ENCODE measurements at regions not wholly inside any gene's neighbourhood (a gene's known extent, or its start where the extent isn't known, plus 50 kb on each side); places are given as distances from the start of the nearest gene placed in this dataset.

DNA sequence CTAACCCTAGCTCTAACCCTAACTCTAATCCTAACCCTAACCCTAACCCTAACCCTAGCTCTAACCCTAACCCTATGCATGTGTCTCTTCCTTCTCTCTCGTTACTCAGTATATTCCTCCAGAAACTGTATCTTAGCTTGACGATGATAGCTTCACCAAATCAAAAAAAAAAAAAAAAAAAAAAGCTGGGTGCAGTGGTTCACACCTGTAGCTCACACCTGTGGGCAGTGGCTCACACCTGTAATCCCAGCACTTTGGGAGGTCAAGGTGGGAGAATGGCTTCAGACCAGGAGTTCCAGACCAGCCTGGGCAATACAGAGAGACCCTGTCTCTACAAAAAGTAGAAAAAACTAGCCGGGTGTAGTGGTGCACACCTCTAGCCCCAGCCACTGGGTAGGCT is 414.0 kb downstream of the GATA3 start:
- no peaks in the 10 kb centered on the region for H3K9me3 ChIP-seq
- H3K36me3 ChIP-seq = no peaks in the 10 kb centered on the region
- no peak overlapping the region for H3K4me3 ChIP-seq
- H3K27me3 ChIP-seq = no peaks in the 10 kb centered on the region
- H3K4me1 ChIP-seq = no peaks in the 10 kb centered on the region
- H3K27ac ChIP-seq = no peak overlapping the region
- intact Hi-C loops (cut with DNase I; ENCODE audit: low total_unique reads) = no loop called here
- no peak for DNase-seq
- TF ChIP-seq, protein P1, sequence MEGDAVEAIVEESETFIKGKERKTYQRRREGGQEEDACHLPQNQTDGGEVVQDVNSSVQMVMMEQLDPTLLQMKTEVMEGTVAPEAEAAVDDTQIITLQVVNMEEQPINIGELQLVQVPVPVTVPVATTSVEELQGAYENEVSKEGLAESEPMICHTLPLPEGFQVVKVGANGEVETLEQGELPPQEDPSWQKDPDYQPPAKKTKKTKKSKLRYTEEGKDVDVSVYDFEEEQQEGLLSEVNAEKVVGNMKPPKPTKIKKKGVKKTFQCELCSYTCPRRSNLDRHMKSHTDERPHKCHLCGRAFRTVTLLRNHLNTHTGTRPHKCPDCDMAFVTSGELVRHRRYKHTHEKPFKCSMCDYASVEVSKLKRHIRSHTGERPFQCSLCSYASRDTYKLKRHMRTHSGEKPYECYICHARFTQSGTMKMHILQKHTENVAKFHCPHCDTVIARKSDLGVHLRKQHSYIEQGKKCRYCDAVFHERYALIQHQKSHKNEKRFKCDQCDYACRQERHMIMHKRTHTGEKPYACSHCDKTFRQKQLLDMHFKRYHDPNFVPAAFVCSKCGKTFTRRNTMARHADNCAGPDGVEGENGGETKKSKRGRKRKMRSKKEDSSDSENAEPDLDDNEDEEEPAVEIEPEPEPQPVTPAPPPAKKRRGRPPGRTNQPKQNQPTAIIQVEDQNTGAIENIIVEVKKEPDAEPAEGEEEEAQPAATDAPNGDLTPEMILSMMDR (IDR thresholded peaks at IDR 0.05) = no peak

GRCh38 chr10:8473205-8473604 is 418.7 kb downstream of the GATA3 start:
- no peaks in the 10 kb centered on the region for H3K36me3 ChIP-seq
- TF ChIP-seq, protein P1 (IDR thresholded peaks at IDR 0.05) = no peak
- peaks cover 0 to 5% (median 0%) of the 10 kb centered on the region in 3 donors for H3K9me3 ChIP-seq
- intact Hi-C loops (cut with DNase I; ENCODE audit: low total_unique reads) = no loop called here
- H3K27me3 ChIP-seq = no peaks in the 10 kb centered on the region
- no peak overlapping the region for H3K27ac ChIP-seq
- DNase-seq = no peak
- no peak overlapping the region for H3K4me3 ChIP-seq
- H3K4me1 ChIP-seq = no peaks in the 10 kb centered on the region

- intact Hi-C loops (cut with DNase I; ENCODE audit: low total_unique reads) = no loop called here
- Histone ChIP-seq H3K36me3 (no peaks in the 10 kb centered on the region), H3K27me3 (no peaks in the 10 kb centered on the region), H3K9me3 (peaks cover 0 to 5% (median 0%) of the 10 kb centered on the region in 3 donors), H3K4me1 (no peaks in the 10 kb centered on the region), H3K4me3 (no peak overlapping the region), H3K27ac (no peak overlapping the region)
- no peak for DNase-seq
- TF ChIP-seq, protein P1 (IDR thresholded peaks at IDR 0.05) = no peak
Observed at GRCh38 chr10:8477300-8477699, 422.8 kb downstream of the GATA3 start.

GRCh38 chr10:8481718-8482504 is 427.4 kb downstream of the GATA3 start:
- Histone ChIP-seq H3K9me3 (peaks cover 0 to 5% (median 0%) of the 10 kb centered on the region in 3 donors), H3K27me3 (no peaks in the 10 kb centered on the region), H3K27ac (no peak overlapping the region), H3K36me3 (no peaks in the 10 kb centered on the region), H3K4me1 (no peaks in the 10 kb centered on the region), H3K4me3 (no peak overlapping the region)
- TF ChIP-seq, protein P1 (IDR thresholded peaks at IDR 0.05) = no peak
- intact Hi-C loops (cut with DNase I; ENCODE audit: low total_unique reads) = no loop called here
- DNase-seq = no peak

GRCh38 chr10:8485032-8485431 is 430.5 kb downstream of the GATA3 start:
- Histone ChIP-seq H3K27ac (no peak overlapping the region), H3K36me3 (no peaks in the 10 kb centered on the region), H3K27me3 (no peaks in the 10 kb centered on the region), H3K4me3 (no peak overlapping the region), H3K9me3 (no peaks in the 10 kb centered on the region), H3K4me1 (no peaks in the 10 kb centered on the region)
- intact Hi-C loops (cut with DNase I; ENCODE audit: low total_unique reads) = no loop called here
- TF ChIP-seq, protein P1 (IDR thresholded peaks at IDR 0.05) = no peak
- no peak for DNase-seq

All from tibial artery (tissue), 4 donors.